ENCODE measurements at regions not wholly inside any gene's neighbourhood (a gene's known extent, or its start where the extent isn't known, plus 50 kb on each side); places are given as distances from the start of the nearest gene placed in this dataset.

DNA sequence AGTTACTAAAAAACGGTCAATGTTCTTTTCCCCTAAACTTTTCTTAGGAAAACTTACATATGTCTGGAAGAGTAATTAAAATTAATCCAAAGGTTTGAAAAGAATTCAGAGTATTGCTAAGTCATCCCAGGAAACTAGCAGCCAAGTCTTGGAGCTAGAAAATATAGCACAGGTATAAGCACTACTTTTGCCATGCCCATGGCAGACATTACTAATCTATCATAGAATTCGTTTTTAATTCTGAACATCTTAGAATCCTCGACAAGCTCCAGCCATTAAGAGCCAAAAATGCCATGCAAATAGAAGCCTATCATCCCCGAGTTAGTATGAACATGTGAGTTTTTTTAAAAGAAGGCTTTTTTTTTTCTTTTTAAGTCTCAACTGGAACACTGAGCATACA is 395.0 kb downstream of the ZEB2 start:
- TF ChIP-seq, protein P1, sequence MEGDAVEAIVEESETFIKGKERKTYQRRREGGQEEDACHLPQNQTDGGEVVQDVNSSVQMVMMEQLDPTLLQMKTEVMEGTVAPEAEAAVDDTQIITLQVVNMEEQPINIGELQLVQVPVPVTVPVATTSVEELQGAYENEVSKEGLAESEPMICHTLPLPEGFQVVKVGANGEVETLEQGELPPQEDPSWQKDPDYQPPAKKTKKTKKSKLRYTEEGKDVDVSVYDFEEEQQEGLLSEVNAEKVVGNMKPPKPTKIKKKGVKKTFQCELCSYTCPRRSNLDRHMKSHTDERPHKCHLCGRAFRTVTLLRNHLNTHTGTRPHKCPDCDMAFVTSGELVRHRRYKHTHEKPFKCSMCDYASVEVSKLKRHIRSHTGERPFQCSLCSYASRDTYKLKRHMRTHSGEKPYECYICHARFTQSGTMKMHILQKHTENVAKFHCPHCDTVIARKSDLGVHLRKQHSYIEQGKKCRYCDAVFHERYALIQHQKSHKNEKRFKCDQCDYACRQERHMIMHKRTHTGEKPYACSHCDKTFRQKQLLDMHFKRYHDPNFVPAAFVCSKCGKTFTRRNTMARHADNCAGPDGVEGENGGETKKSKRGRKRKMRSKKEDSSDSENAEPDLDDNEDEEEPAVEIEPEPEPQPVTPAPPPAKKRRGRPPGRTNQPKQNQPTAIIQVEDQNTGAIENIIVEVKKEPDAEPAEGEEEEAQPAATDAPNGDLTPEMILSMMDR (IDR thresholded peaks at IDR 0.05; ENCODE audit: insufficient read depth, low read length, poor library complexity, severe bottlenecking) = no peak
- TF ChIP-seq EZH2phosphoT487 (conservative IDR thresholded peaks at IDR 0.05; ENCODE audit: low read length) = no peak

Data from SU-DHL-6 (cell line).